ENCODE measurements at regions not wholly inside any gene's neighbourhood (a gene's known extent, or its start where the extent isn't known, plus 50 kb on each side); places are given as distances from the start of the nearest gene placed in this dataset.

- intact Hi-C loops (cut with DNase I): no loop called here
- ATAC-seq: no peak
- Histone ChIP-seq H3K27ac (no peak overlapping the region), H3K9me3 (no peaks in the 10 kb centered on the region), H3K36me3 (replicated peaks in 1 of 2; ENCODE audit: insufficient read depth in 1 of 2, low read depth in 2 of 2) (no peaks in the 10 kb centered on the region), H3K27me3 (no peaks in the 10 kb centered on the region), H3K4me1 (no peaks in the 10 kb centered on the region), H3K4me3 (no peak overlapping the region)
- DNase-seq: no peak
- TF ChIP-seq POLR2A (IDR thresholded peaks at IDR 0.05): no peak
- no peak for TF ChIP-seq CTCF (IDR thresholded peaks at IDR 0.05)
- 66 to 69% methylated on average over 14 of the region's 14 CpGs for WGBS, 2 donors
These were observed 185.0 kb downstream of the TMEM18 start for GRCh38 chr2:492178-492577.

GRCh38 chr2:489838-490237, 187.4 kb downstream of the TMEM18 start:
- Histone ChIP-seq H3K9me3 (no peaks in the 10 kb centered on the region), H3K27me3 (no peaks in the 10 kb centered on the region), H3K27ac (no peak overlapping the region), H3K4me3 (no peak overlapping the region), H3K4me1 (no peaks in the 10 kb centered on the region), H3K36me3 (replicated peaks in 1 of 2; ENCODE audit: insufficient read depth in 1 of 2, low read depth in 2 of 2) (no peaks in the 10 kb centered on the region)
- 71 to 80% methylated on average over 12 of the region's 12 CpGs for WGBS, 2 donors
- DNase-seq (no peak), ATAC-seq (no peak)
- TF ChIP-seq POLR2A (IDR thresholded peaks at IDR 0.05) (no peak), CTCF (IDR thresholded peaks at IDR 0.05) (no peak)
- intact Hi-C loops (cut with DNase I): no loop called here

- WGBS, 2 donors: 72 to 78% methylated on average over 14 of the region's 14 CpGs
- DNase-seq: no peak
These were observed 188.1 kb downstream of the TMEM18 start for GRCh38 chr2:489084-489483.

GRCh38 chr2:487186-488079, 189.8 kb downstream of the TMEM18 start:
- TF ChIP-seq CTCF (IDR thresholded peaks at IDR 0.05) (no peak), POLR2A (IDR thresholded peaks at IDR 0.05) (no peak)
- ATAC-seq (no peak), DNase-seq (no peak)
- intact Hi-C loops (cut with DNase I): no loop called here
- Histone ChIP-seq H3K4me1 (no peaks in the 10 kb centered on the region), H3K27me3 (no peaks in the 10 kb centered on the region), H3K9me3 (no peaks in the 10 kb centered on the region), H3K4me3 (no peak overlapping the region), H3K27ac (no peak overlapping the region), H3K36me3 (replicated peaks in 1 of 2; ENCODE audit: insufficient read depth in 1 of 2, low read depth in 2 of 2) (no peaks in the 10 kb centered on the region)
- WGBS, 2 donors: 81 to 84% methylated on average over 23 to 37 of the region's 40 CpGs

More at GRCh38 chr2:489084-489483, 188.1 kb downstream of the TMEM18 start:
- Histone ChIP-seq H3K4me3 (no peak overlapping the region), H3K27me3 (no peaks in the 10 kb centered on the region), H3K27ac (no peak overlapping the region), H3K36me3 (replicated peaks in 1 of 2; ENCODE audit: insufficient read depth in 1 of 2, low read depth in 2 of 2) (no peaks in the 10 kb centered on the region), H3K9me3 (no peaks in the 10 kb centered on the region), H3K4me1 (no peaks in the 10 kb centered on the region)
- TF ChIP-seq CTCF (IDR thresholded peaks at IDR 0.05) (no peak), POLR2A (IDR thresholded peaks at IDR 0.05) (no peak)
- ATAC-seq: no peak
- intact Hi-C loops (cut with DNase I): no loop called here

GRCh38 chr2:486371-486770, 190.8 kb downstream of the TMEM18 start:
- intact Hi-C loops (cut with DNase I): no loop called here
- Histone ChIP-seq H3K27ac (no peak overlapping the region), H3K36me3 (replicated peaks in 1 of 2; ENCODE audit: insufficient read depth in 1 of 2, low read depth in 2 of 2) (no peaks in the 10 kb centered on the region), H3K4me1 (no peaks in the 10 kb centered on the region), H3K4me3 (no peak overlapping the region), H3K27me3 (no peaks in the 10 kb centered on the region), H3K9me3 (no peaks in the 10 kb centered on the region)
- DNase-seq: no peak
- TF ChIP-seq POLR2A (IDR thresholded peaks at IDR 0.05) (no peak), CTCF (IDR thresholded peaks at IDR 0.05) (no peak)
- 77 to 83% methylated on average over 1 to 11 of the region's 11 CpGs for WGBS, 2 donors
- no peak for ATAC-seq

Data from body of pancreas (tissue), 4 donors.